BLaER1 (cell line): ENCODE measurements at regions not wholly inside any gene's neighbourhood (a gene's known extent, or its start where the extent isn't known, plus 50 kb on each side); places are given as distances from the start of the nearest gene placed in this dataset.

Experiments
- H3K27ac ChIP-seq: shearing (Covaris generic); formaldehyde crosslinking; 2 replicates; pipeline ENCODE4 v1.8.1; 2022
- H3K27me3 ChIP-seq: shearing (Covaris generic); formaldehyde crosslinking; 2 replicates; pipeline ENCODE4 v1.8.1; 2022
- H3K36me3 ChIP-seq: shearing (Covaris generic); formaldehyde crosslinking; 2 replicates; pipeline ENCODE4 v1.8.1; 2022
- H3K4me1 ChIP-seq: shearing (Covaris generic); formaldehyde crosslinking; 2 replicates; pipeline ENCODE4 v1.8.1; 2022
- H3K4me2 ChIP-seq: shearing (Covaris generic); formaldehyde crosslinking; 2 replicates; pipeline ENCODE4 v1.8.1; 2022
- H3K4me3 ChIP-seq: shearing (Covaris generic); formaldehyde crosslinking; 2 replicates; pipeline ENCODE4 v1.8.1; 2022
- H3K9ac ChIP-seq: shearing (Covaris generic); formaldehyde crosslinking; 2 replicates; pipeline ENCODE4 v1.8.1; 2022
- H3K9me3 ChIP-seq: shearing (Covaris generic); formaldehyde crosslinking; 2 replicates; pipeline ENCODE4 v1.8.1; 2022
- H4K20me1 ChIP-seq: shearing (Covaris generic); formaldehyde crosslinking; 2 replicates; pipeline ENCODE4 v1.8.1; 2022
- Cebpa-rat ChIP-seq: shearing (Covaris generic); IDR thresholded peaks from 2 replicates; pipeline ENCODE4 v1.8.1; 2022

GRCh38 chr9:96072930-96073329, 197.4 kb downstream of the ERCC6L2 start:
- Histone ChIP-seq H3K36me3 (no peaks in the 10 kb centered on the region), H4K20me1 (no peaks in the 10 kb centered on the region), H3K4me2 (no peak overlapping the region), H3K9me3 (peaks cover 3% of the 10 kb centered on the region; the same call in 1 of the 2 replicates), H3K4me1 (peaks cover 21% of the 10 kb centered on the region), H3K4me3 (no peak overlapping the region), H3K27me3 (no peaks in the 10 kb centered on the region), H3K9ac (no peak overlapping the region), H3K27ac (no peak overlapping the region)
- TF ChIP-seq Cebpa-rat = no peak

- no peaks in the 10 kb centered on the region for H3K36me3 ChIP-seq
- H3K4me2 ChIP-seq = no peak overlapping the region
- H3K4me3 ChIP-seq = no peak overlapping the region
- H4K20me1 ChIP-seq = no peaks in the 10 kb centered on the region
- no peak for TF ChIP-seq Cebpa-rat
- H3K9me3 ChIP-seq = no peaks in the 10 kb centered on the region
- no peak overlapping the region for H3K27ac ChIP-seq
- H3K9ac ChIP-seq = no peak overlapping the region
- peaks cover 21% of the 10 kb centered on the region for H3K4me1 ChIP-seq
- H3K27me3 ChIP-seq = no peaks in the 10 kb centered on the region
Observed at GRCh38 chr9:96071815-96072124, 196.3 kb downstream of the ERCC6L2 start.

DNA sequence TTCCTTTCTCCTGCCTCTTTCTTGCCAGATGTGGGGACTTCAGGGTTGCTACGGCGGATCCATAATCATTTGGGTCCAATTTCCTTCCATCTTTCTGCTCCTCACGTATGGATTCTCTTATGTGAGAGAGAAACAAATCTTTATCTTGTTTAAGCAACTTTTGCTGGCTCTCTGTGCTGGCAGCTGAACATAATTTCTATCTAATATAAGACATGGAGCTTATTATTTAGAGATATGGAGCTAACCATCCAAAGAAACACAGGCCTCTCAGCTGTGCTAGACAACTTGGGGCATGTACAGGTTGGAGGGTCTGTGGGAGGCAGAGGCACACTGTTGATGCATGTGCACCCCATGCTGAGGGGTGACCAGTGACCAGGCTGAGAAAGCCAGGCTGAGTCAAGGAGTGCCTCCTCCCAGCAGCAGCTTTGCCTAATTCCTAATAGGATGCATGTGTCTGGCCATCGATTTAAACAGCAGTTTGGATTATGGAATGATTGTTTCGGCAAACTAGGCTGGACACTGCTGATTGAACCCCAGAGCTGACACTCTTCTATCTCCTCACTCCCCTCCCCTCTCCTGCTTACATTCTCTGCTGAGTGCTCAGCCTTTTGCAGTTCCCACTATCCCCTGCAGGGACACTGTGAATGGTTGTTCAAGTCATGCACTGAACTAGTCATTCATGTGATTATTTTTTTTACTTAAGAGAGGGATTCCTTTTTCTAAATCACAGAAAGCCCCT, 195.8 kb downstream of the ERCC6L2 start:
- H3K27ac ChIP-seq = no peak overlapping the region
- no peaks in the 10 kb centered on the region for H3K36me3 ChIP-seq
- no peak for TF ChIP-seq Cebpa-rat

DNA sequence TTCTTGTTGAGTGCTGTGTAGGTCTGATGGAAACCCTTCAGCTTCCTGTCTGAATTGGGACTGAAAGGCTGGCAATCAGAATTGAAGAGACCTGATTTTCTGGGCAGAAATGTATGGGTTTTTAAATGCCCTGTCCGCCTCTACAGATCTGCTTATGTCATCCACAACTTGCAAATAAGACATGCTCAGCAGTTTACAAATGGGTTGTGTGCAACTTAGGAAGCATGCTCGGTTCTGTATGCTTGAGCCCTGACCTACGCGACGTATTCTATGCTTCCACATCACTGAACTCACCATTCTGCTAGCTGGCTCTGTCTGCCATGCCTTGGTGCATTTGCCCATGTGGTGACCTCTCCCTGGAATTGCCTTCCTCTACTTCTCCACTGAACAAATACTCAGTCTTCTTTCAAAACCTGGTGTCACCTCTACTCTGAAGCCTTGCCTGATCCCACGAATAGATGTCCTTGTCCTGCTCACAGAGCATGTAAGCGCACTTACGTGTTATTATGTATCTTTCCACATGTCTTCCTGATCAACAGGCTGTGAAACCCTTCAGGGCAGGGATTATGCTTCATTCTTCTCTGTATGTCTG, 194.2 kb downstream of the ERCC6L2 start:
- H3K9ac ChIP-seq = no peak overlapping the region
- no peak overlapping the region for H3K4me2 ChIP-seq
- no peaks in the 10 kb centered on the region for H3K36me3 ChIP-seq
- no peaks in the 10 kb centered on the region for H3K9me3 ChIP-seq
- peaks cover 15% of the 10 kb centered on the region for H3K4me1 ChIP-seq
- no peak overlapping the region for H3K27ac ChIP-seq
- no peak overlapping the region for H3K4me3 ChIP-seq
- TF ChIP-seq Cebpa-rat = no peak
- H3K27me3 ChIP-seq = no peaks in the 10 kb centered on the region
- no peaks in the 10 kb centered on the region for H4K20me1 ChIP-seq

More for the DNA sequence above, 195.8 kb downstream of the ERCC6L2 start:
- H3K9me3 ChIP-seq = no peaks in the 10 kb centered on the region
- no peaks in the 10 kb centered on the region for H4K20me1 ChIP-seq
- H3K4me3 ChIP-seq = no peak overlapping the region
- H3K27me3 ChIP-seq = no peaks in the 10 kb centered on the region
- peaks cover 21% of the 10 kb centered on the region for H3K4me1 ChIP-seq
- no peak overlapping the region for H3K4me2 ChIP-seq
- no peak overlapping the region for H3K9ac ChIP-seq

DNA sequence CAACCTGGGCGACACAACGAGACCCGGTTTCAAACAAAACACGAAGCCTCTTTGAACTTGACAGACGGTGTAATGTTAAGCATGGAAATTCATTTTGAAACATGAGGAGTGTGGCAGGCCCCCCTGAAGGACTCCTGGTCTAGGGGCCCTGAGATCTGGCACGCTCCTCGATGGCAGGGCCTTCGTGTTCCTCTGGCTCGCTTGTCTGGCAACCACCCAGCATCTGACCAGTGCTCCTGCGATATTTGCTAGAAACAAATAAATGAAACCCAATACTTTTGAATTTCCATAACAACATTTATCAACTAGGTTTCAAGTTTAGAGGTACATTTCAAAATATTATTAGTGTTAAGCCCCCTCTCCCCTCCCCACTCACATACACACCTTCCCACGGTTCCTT, 193.0 kb downstream of the ERCC6L2 start:
- H3K4me1 ChIP-seq = peaks cover 20% of the 10 kb centered on the region
- no peak for TF ChIP-seq Cebpa-rat
- H3K4me2 ChIP-seq = no peak overlapping the region
- H4K20me1 ChIP-seq = no peaks in the 10 kb centered on the region
- no peaks in the 10 kb centered on the region for H3K27me3 ChIP-seq
- H3K9me3 ChIP-seq = no peaks in the 10 kb centered on the region
- H3K9ac ChIP-seq = no peak overlapping the region
- no peaks in the 10 kb centered on the region for H3K36me3 ChIP-seq
- H3K4me3 ChIP-seq = no peak overlapping the region
- H3K27ac ChIP-seq = no peak overlapping the region

GRCh38 chr9:96067600-96067999, 192.1 kb downstream of the ERCC6L2 start:
- TF ChIP-seq Cebpa-rat = no peak
- Histone ChIP-seq H3K27me3 (no peaks in the 10 kb centered on the region), H3K36me3 (no peaks in the 10 kb centered on the region), H3K9ac (no peak overlapping the region), H3K27ac (no peak overlapping the region), H3K4me3 (no peak overlapping the region), H3K9me3 (no peaks in the 10 kb centered on the region), H4K20me1 (no peaks in the 10 kb centered on the region), H3K4me2 (no peak overlapping the region), H3K4me1 (peaks cover 22% of the 10 kb centered on the region)

DNA sequence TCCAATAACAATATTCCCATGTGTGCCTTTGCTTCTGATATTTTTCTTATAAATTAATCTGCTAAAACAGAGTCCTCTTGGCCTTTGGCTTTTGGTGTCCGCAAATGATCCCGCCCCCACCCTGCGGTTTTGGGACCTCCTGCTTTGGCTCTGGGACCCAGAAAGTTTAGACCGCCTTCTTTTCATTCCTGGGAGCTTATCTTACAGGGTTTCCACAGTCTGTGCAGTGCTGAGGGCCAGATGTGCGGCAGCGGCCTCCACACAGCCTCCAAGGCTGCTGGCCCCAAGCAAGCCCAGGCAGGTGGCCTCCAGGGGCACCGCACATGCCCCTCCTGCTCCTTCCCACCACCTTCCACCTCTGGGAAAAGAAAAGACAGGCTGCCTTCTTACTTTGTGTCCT, 191.5 kb downstream of the ERCC6L2 start:
- Histone ChIP-seq H4K20me1 (no peaks in the 10 kb centered on the region), H3K9ac (no peak overlapping the region), H3K27ac (no peak overlapping the region), H3K36me3 (no peaks in the 10 kb centered on the region), H3K4me3 (no peak overlapping the region), H3K27me3 (no peaks in the 10 kb centered on the region), H3K4me1 (peaks cover 22% of the 10 kb centered on the region), H3K4me2 (no peak overlapping the region), H3K9me3 (no peaks in the 10 kb centered on the region)
- TF ChIP-seq Cebpa-rat = no peak

DNA sequence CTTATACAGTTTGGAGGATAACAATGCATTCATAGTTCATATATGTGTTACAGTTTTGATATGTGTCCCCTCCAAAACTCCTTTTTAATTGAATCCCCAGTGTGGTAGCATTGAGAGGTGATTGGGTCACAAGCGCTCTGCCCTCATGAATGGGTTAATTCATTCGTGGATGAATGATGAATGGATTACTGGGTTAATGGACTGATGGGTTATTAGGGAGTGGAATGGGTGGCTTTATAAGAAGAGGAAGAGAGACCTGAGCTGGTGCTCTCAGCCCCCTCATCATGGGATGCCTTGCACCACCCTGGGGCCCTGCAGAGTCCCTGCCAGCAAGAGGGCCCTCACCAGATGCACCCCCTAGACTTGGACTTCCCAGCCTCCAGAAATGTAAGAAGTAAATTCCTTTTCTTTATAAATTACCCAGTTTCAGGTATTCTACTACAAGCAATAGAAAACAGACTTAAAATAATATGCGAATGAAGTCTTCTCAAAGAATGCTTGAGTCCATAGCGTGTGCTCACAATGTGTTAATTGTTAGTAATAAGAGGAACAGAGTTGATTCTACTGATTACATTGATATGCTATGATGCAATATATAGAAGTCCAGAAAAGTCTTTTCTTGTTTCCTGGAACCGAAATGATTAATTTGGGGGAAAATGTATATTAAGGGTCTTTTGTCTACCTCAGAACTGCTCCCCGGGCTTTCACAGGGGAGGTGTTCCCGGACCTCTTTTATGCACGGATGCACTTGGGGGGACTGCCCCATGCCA, 190.2 kb downstream of the ERCC6L2 start:
- Histone ChIP-seq H3K27me3 (no peaks in the 10 kb centered on the region), H3K9me3 (no peaks in the 10 kb centered on the region)
- no peak for TF ChIP-seq Cebpa-rat

DNA sequence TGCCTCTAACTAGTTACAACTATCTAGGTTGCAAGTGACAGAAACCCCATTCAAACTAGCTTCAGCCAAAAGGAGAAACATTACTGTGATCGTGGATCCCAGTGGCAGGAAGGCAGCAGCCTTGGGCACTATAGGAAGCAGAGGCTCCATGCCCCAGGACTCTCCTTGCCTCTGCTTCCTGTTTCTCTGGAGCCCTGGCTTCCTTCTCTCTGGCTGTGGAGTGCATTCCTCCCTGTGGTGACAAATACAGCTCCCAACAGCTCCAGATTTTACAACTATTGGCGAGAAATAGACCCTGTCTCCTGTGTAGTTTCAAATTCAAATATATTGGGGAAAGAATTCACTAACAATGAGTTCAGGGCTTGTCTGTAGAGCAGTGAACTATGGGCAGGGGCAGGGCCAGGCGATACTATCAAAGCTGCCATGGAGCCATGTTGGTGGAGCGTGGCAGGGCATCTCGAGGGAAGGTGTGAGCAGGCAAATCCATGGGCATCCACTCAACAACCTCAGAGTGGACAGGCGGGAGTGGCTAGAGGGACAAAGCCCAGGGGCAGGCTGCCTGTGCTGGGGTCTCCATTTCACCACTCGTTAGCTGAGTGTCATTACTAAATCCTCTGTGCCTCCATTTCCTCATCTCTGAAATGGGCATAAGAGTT, 189.5 kb downstream of the ERCC6L2 start:
- no peaks in the 10 kb centered on the region for H3K27me3 ChIP-seq
- no peak overlapping the region for H3K27ac ChIP-seq
- 0 out of 2 replicates have a peak overlapping the region, but pooled peaks have one; percentile 9 for H3K4me2 ChIP-seq
- TF ChIP-seq Cebpa-rat = no peak
- H3K4me3 ChIP-seq = no peak overlapping the region
- no peaks in the 10 kb centered on the region for H3K36me3 ChIP-seq
- H3K9ac ChIP-seq = no peak overlapping the region
- H4K20me1 ChIP-seq = no peaks in the 10 kb centered on the region
- H3K9me3 ChIP-seq = no peaks in the 10 kb centered on the region
- peaks cover 33% of the 10 kb centered on the region for H3K4me1 ChIP-seq

More for the DNA sequence above, 190.2 kb downstream of the ERCC6L2 start:
- no peaks in the 10 kb centered on the region for H3K36me3 ChIP-seq
- H3K4me2 ChIP-seq = no peak overlapping the region
- peaks cover 33% of the 10 kb centered on the region for H3K4me1 ChIP-seq
- no peaks in the 10 kb centered on the region for H4K20me1 ChIP-seq
- no peak overlapping the region for H3K9ac ChIP-seq
- no peak overlapping the region for H3K27ac ChIP-seq
- no peak overlapping the region for H3K4me3 ChIP-seq
